Body of pancreas (tissue), 4 donors: ENCODE measurements at regions not wholly inside any gene's neighbourhood (a gene's known extent, or its start where the extent isn't known, plus 50 kb on each side); places are given as distances from the start of the nearest gene placed in this dataset.

ENCODE experiments used
- ATAC-seq: fragments of 150-250 bp; one replicate; pipeline ENCODE4 v1.9.1; 2016
- DNase-seq, 4 donors: peaks; one replicate each; pipeline ENCODE4 v3.0.0-alpha.2; 2019
- H3K27ac ChIP-seq, 4 donors: fragments of 200-600 bp; sonication (generic); 1 replicate in 3 of 4; 2 replicates in 1 of 4; pipeline versions ENCODE4 v1.5.1 to v1.6.1; 2016 to 2019; ENCODE audit warnings: mild to moderate bottlenecking in 1 of 4, mixed read lengths in 1 of 4, moderate library complexity in 1 of 4
- H3K27me3 ChIP-seq, 2 donors: fragments of 200-600 bp; sonication (generic); one replicate each; pipeline ENCODE4 v1.6.0; 2016; ENCODE audit warnings: mild to moderate bottlenecking in 1 of 2
- H3K36me3 ChIP-seq, 2 donors: fragments of 200-600 bp; sonication (generic); replicated peaks in 1 of 2; 2 replicates each; pipeline ENCODE4 v1.5.1; 2016; ENCODE audit warnings: low read depth in 2 of 2; ENCODE audit not compliant: insufficient read depth in 1 of 2
- H3K4me1 ChIP-seq: fragments of 200-600 bp; sonication (generic); one replicate; pipeline ENCODE4 v1.6.0; 2016
- H3K4me3 ChIP-seq, 2 donors: fragments of 200-600 bp; sonication (generic); 1 replicate in 1 of 2; 2 replicates in 1 of 2; pipeline ENCODE4 v1.5.1; 2016 to 2019
- H3K9me3 ChIP-seq, 3 donors: fragments of 200-600 bp; sonication (generic); 1 replicate in 2 of 3; 2 replicates in 1 of 3; pipeline ENCODE4 v1.5.1; 2016
- POLR2A ChIP-seq, 3 donors: fragments of 450-650 bp; IDR thresholded peaks; one replicate each; pipeline ENCODE4 v1.6.1; 2016; ENCODE audit warnings: antibody characterized with exemption in 3 of 3, mild to moderate bottlenecking in 2 of 3
- WGBS, 2 donors: methylation state at CpG; one replicate each; pipeline ENCODE4 v1.1.5; 2017; 5-methylcytosine and 5-hydroxymethylcytosine counted together
- intact Hi-C: fragments of 100-400 bp; cut with DNase I; formaldehyde crosslinking; loops from one replicate; pipeline ENCODE4 v1.15.1; 2023
- TF ChIP-seq, protein P1 (sequence below), 7 experiments: fragments of 450-650 bp in 4 of 7; fragments of 200-600 bp in 3 of 7; sonication (generic) in 3 of 7; IDR thresholded peaks; one replicate each; pipeline ENCODE4 v1.5.1; 2016 to 2019; ENCODE audit warnings: antibody characterized with exemption in 7 of 7

GRCh38 chrX:124534536-124534935, 188.2 kb downstream of the SH2D1A start:
- Histone ChIP-seq H3K27ac (no peak overlapping the region), H3K36me3 (no peaks in the 10 kb centered on the region), H3K9me3 (no peaks in the 10 kb centered on the region), H3K27me3 (no peaks in the 10 kb centered on the region), H3K4me3 (no peak overlapping the region), H3K4me1 (no peaks in the 10 kb centered on the region)
- intact Hi-C loops: no loop called here
- DNase-seq: no peak
- ATAC-seq: no peak
- 8 to 22% methylated on average over 2 to 3 of the region's 3 CpGs for WGBS, 2 donors
- TF ChIP-seq, protein P1, sequence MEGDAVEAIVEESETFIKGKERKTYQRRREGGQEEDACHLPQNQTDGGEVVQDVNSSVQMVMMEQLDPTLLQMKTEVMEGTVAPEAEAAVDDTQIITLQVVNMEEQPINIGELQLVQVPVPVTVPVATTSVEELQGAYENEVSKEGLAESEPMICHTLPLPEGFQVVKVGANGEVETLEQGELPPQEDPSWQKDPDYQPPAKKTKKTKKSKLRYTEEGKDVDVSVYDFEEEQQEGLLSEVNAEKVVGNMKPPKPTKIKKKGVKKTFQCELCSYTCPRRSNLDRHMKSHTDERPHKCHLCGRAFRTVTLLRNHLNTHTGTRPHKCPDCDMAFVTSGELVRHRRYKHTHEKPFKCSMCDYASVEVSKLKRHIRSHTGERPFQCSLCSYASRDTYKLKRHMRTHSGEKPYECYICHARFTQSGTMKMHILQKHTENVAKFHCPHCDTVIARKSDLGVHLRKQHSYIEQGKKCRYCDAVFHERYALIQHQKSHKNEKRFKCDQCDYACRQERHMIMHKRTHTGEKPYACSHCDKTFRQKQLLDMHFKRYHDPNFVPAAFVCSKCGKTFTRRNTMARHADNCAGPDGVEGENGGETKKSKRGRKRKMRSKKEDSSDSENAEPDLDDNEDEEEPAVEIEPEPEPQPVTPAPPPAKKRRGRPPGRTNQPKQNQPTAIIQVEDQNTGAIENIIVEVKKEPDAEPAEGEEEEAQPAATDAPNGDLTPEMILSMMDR (IDR thresholded peaks at IDR 0.05): no peak
- TF ChIP-seq POLR2A (IDR thresholded peaks at IDR 0.05): no peak

DNA sequence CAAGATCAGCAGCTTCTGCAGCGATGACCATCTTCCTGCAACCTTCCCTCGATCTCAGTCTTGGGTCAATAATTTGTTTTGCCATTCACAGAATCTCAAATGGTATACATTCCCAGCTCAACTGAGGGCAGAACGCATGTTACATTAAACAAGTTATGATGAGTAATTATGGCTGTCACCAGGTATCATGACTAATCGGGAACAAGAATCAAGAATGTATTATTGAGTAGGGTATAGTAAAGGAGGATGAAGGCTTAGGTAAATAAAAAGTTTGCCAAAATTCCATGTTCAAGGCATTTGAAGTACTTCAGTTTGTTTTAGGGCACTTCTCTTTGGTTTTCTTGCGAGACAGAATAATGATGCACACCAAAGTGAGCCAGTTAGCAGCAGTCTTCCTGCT, 194.1 kb downstream of the SH2D1A start:
- intact Hi-C loops: no loop called here
- WGBS, 2 donors: 69 to 76% methylated on average over 5 of the region's 5 CpGs
- no peak overlapping the region for H3K27ac ChIP-seq
- TF ChIP-seq, protein P1 (IDR thresholded peaks at IDR 0.05): no peak
- TF ChIP-seq POLR2A (IDR thresholded peaks at IDR 0.05): no peak
- H3K9me3 ChIP-seq: no peaks in the 10 kb centered on the region
- no peaks in the 10 kb centered on the region for H3K27me3 ChIP-seq
- no peaks in the 10 kb centered on the region for H3K4me1 ChIP-seq
- no peak overlapping the region for H3K4me3 ChIP-seq
- ATAC-seq (no peak), DNase-seq (no peak)
- no peaks in the 10 kb centered on the region for H3K36me3 ChIP-seq

GRCh38 chrX:124548571-124548970, 202.2 kb downstream of the SH2D1A start:
- H3K4me1 ChIP-seq: no peaks in the 10 kb centered on the region
- H3K27ac ChIP-seq: no peak overlapping the region
- 6 to 12% methylated on average over 6 of the region's 6 CpGs for WGBS, 2 donors
- intact Hi-C loops: no loop called here
- H3K4me3 ChIP-seq: no peak overlapping the region
- DNase-seq: no peak
- TF ChIP-seq POLR2A (IDR thresholded peaks at IDR 0.05): no peak
- TF ChIP-seq, protein P1 (IDR thresholded peaks at IDR 0.05): no peak
- no peaks in the 10 kb centered on the region for H3K36me3 ChIP-seq
- no peaks in the 10 kb centered on the region for H3K9me3 ChIP-seq
- ATAC-seq: no peak
- no peaks in the 10 kb centered on the region for H3K27me3 ChIP-seq

- H3K4me1 ChIP-seq: no peaks in the 10 kb centered on the region
- DNase-seq: no peak
- TF ChIP-seq POLR2A (IDR thresholded peaks at IDR 0.05): no peak
- TF ChIP-seq, protein P1 (IDR thresholded peaks at IDR 0.05): no peak
- intact Hi-C loops: no loop called here
- no peaks in the 10 kb centered on the region for H3K9me3 ChIP-seq
- H3K27ac ChIP-seq: no peak overlapping the region
- no peaks in the 10 kb centered on the region for H3K36me3 ChIP-seq
- WGBS, 2 donors: 24 to 29% methylated on average over 2 of the region's 2 CpGs
- H3K4me3 ChIP-seq: no peak overlapping the region
- no peak for ATAC-seq
- no peaks in the 10 kb centered on the region for H3K27me3 ChIP-seq
Measured at GRCh38 chrX:124555036-124555595, 208.8 kb downstream of the SH2D1A start.

GRCh38 chrX:124557976-124558375, 211.6 kb downstream of the SH2D1A start:
- TF ChIP-seq, protein P1 (IDR thresholded peaks at IDR 0.05): no peak
- no peak for TF ChIP-seq POLR2A (IDR thresholded peaks at IDR 0.05)
- no peaks in the 10 kb centered on the region for H3K4me1 ChIP-seq
- 71 to 82% methylated on average over 1 of the region's 1 CpG for WGBS, 2 donors
- no peak overlapping the region for H3K4me3 ChIP-seq
- H3K36me3 ChIP-seq: no peaks in the 10 kb centered on the region
- no peak for DNase-seq
- no peak for ATAC-seq
- intact Hi-C loops: no loop called here
- no peaks in the 10 kb centered on the region for H3K9me3 ChIP-seq
- H3K27ac ChIP-seq: no peak overlapping the region
- H3K27me3 ChIP-seq: no peaks in the 10 kb centered on the region
